ENCODE measurements at regions not wholly inside any gene's neighbourhood (a gene's known extent, or its start where the extent isn't known, plus 50 kb on each side); places are given as distances from the start of the nearest gene placed in this dataset.
A peak's percentile ranks its signal among the peaks of the same experiment; 100 is the strongest.

DNA sequence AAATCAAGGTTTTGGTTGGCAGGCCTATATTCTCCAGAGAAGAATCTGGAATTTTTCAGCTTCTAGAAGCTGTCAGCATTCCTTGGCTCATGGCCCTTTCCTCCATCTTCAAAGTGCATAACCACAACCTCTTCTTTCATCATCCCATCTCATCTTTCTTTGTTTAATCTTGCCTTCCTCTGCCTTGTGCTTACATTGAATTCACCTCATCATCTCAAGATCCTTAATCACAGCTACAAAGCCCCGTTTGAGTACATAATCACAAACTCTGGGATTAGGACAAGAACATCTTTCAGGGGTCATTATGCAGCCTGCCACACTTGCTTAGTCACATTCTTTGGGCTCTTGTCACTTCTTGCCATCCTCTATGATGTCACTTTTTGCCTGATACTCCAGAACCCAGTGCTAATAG, 130.3 kb downstream of the FOXD1 start:
- TF ChIP-seq, protein P1, sequence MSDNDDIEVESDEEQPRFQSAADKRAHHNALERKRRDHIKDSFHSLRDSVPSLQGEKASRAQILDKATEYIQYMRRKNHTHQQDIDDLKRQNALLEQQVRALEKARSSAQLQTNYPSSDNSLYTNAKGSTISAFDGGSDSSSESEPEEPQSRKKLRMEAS (IDR thresholded peaks at IDR 0.05): no peak
- TF ChIP-seq TAF1 (IDR thresholded peaks at IDR 0.05; ENCODE audit: low read depth) (no peak), EP300 (IDR thresholded peaks at IDR 0.05; ENCODE audit: borderline replicate concordance) (peak; percentile 13; the same call in 1 of the 2 replicates), FOXM1 (IDR thresholded peaks at IDR 0.05; ENCODE audit: borderline replicate concordance, low read depth) (no peak), CEBPB (IDR thresholded peaks at IDR 0.05) (no peak), YY1 (IDR thresholded peaks at IDR 0.05; ENCODE audit: low read depth) (no peak), TEAD4 (IDR thresholded peaks at IDR 0.05) (peak; percentile 53), EGR1 (IDR thresholded peaks at IDR 0.05) (no peak), NFIC (IDR thresholded peaks at IDR 0.05) (0 out of 2 replicates have a peak, but pooled peaks have one; percentile 13), TCF12 (IDR thresholded peaks at IDR 0.05; ENCODE audit: low read depth) (no peak), CREB1 (IDR thresholded peaks at IDR 0.05; ENCODE audit: low read depth) (no peak)
- TF ChIP-seq, protein P2, sequence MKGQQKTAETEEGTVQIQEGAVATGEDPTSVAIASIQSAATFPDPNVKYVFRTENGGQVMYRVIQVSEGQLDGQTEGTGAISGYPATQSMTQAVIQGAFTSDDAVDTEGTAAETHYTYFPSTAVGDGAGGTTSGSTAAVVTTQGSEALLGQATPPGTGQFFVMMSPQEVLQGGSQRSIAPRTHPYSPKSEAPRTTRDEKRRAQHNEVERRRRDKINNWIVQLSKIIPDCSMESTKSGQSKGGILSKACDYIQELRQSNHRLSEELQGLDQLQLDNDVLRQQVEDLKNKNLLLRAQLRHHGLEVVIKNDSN (IDR thresholded peaks at IDR 0.05): no peak

DNA sequence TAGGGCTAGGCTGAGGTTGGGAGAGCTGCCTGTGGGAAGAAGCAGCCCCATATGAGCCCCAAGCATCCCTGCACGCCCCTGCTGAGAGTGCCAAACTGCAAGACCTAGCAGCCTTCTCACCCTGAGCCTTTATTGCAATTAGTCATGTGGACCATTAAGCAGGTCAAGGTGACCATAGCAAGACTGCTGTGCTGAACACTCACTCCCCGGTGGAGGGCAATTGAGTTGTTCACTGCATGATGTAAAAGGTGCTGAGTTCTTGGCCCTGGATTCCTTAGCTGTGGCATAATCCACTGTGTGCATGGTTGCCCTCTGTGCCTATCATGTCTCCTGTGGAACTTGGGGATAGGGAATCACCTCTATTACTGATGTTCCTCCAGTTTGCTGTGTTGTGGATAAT, 131.1 kb downstream of the FOXD1 start:
- TF ChIP-seq YY1 (IDR thresholded peaks at IDR 0.05; ENCODE audit: low read depth): no peak
- no peak for TF ChIP-seq TAF1 (IDR thresholded peaks at IDR 0.05; ENCODE audit: low read depth)
- TF ChIP-seq, protein P3, sequence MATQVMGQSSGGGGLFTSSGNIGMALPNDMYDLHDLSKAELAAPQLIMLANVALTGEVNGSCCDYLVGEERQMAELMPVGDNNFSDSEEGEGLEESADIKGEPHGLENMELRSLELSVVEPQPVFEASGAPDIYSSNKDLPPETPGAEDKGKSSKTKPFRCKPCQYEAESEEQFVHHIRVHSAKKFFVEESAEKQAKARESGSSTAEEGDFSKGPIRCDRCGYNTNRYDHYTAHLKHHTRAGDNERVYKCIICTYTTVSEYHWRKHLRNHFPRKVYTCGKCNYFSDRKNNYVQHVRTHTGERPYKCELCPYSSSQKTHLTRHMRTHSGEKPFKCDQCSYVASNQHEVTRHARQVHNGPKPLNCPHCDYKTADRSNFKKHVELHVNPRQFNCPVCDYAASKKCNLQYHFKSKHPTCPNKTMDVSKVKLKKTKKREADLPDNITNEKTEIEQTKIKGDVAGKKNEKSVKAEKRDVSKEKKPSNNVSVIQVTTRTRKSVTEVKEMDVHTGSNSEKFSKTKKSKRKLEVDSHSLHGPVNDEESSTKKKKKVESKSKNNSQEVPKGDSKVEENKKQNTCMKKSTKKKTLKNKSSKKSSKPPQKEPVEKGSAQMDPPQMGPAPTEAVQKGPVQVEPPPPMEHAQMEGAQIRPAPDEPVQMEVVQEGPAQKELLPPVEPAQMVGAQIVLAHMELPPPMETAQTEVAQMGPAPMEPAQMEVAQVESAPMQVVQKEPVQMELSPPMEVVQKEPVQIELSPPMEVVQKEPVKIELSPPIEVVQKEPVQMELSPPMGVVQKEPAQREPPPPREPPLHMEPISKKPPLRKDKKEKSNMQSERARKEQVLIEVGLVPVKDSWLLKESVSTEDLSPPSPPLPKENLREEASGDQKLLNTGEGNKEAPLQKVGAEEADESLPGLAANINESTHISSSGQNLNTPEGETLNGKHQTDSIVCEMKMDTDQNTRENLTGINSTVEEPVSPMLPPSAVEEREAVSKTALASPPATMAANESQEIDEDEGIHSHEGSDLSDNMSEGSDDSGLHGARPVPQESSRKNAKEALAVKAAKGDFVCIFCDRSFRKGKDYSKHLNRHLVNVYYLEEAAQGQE (IDR thresholded peaks at IDR 0.05; ENCODE audit: low read depth): no peak
- TF ChIP-seq, protein P1 (IDR thresholded peaks at IDR 0.05): peak; percentile 60
- TF ChIP-seq FOXM1 (IDR thresholded peaks at IDR 0.05; ENCODE audit: borderline replicate concordance, low read depth): peak; percentile 93
- no peak for TF ChIP-seq CREB1 (IDR thresholded peaks at IDR 0.05; ENCODE audit: low read depth)
- peak; percentile 95 for TF ChIP-seq TCF12 (IDR thresholded peaks at IDR 0.05; ENCODE audit: low read depth)
- TF ChIP-seq TEAD4 (IDR thresholded peaks at IDR 0.05): peak; percentile 92
- TF ChIP-seq, protein P2 (IDR thresholded peaks at IDR 0.05): peak; percentile 34; the same call in 1 of the 2 replicates
- TF ChIP-seq EP300 (IDR thresholded peaks at IDR 0.05; ENCODE audit: borderline replicate concordance): peak; percentile 99
- no peak for TF ChIP-seq EGR1 (IDR thresholded peaks at IDR 0.05)
- TF ChIP-seq CEBPB (IDR thresholded peaks at IDR 0.05): peak; percentile 46; the same call in 1 of the 2 replicates
- peak; percentile 19; the same call in 1 of the 2 replicates for TF ChIP-seq RAD21 (IDR thresholded peaks at IDR 0.05; ENCODE audit: low read depth)
- peak; percentile 89 for TF ChIP-seq NFIC (IDR thresholded peaks at IDR 0.05)

DNA sequence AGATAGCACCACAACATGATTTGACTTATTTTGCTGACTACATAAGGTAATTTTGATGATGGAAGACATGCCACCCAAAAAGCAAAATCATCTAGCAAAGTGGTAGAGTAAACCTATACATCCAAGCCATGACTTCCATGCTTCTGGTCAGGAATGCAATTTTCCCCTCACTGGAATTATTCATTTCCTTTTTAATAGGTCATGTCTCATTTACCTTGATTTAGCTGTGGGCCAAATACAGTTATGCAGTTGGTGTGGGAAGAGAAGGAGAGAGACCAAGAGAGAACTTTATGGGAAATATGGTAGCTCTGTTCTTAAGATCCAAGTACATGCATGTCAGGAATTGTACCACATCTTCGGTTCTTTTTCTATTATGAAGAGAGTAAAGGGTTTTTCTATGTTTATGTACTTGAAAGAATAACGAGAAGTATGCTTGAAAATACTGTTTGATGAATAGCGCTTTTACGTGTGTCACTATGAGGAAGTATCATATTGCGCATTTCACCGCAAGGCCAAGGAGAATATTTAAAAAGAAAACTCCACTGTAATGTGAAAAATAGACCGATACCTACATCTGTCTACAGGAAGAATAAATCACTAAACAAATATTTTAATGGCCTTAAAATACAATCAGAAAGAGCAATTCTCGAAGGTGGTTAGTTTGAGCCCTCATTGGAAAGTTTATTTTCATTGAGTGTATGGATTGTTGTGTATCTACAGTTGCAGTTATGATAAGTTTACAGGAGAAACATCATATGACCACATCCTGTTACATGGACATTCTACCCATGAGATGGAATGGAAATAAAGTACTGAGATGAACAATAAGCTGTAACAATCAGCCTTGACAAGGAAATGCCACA, 134.0 kb downstream of the FOXD1 start:
- peak; percentile 55 for TF ChIP-seq TEAD4 (IDR thresholded peaks at IDR 0.05)
- 0 out of 2 replicates have a peak, but pooled peaks have one; percentile 23 for TF ChIP-seq FOXM1 (IDR thresholded peaks at IDR 0.05; ENCODE audit: borderline replicate concordance, low read depth)
- TF ChIP-seq, protein P1 (IDR thresholded peaks at IDR 0.05): peak; percentile 12; the same call in 1 of the 2 replicates
- TF ChIP-seq, protein P2 (IDR thresholded peaks at IDR 0.05): no peak
- TF ChIP-seq NFIC (IDR thresholded peaks at IDR 0.05): peak; percentile 23; the same call in 1 of the 2 replicates
- TF ChIP-seq, protein P3 (IDR thresholded peaks at IDR 0.05; ENCODE audit: low read depth): no peak
- TF ChIP-seq EP300 (IDR thresholded peaks at IDR 0.05; ENCODE audit: borderline replicate concordance): 0 out of 2 replicates have a peak, but pooled peaks have one; percentile 59
- TF ChIP-seq TAF1 (IDR thresholded peaks at IDR 0.05; ENCODE audit: low read depth): no peak

DNA sequence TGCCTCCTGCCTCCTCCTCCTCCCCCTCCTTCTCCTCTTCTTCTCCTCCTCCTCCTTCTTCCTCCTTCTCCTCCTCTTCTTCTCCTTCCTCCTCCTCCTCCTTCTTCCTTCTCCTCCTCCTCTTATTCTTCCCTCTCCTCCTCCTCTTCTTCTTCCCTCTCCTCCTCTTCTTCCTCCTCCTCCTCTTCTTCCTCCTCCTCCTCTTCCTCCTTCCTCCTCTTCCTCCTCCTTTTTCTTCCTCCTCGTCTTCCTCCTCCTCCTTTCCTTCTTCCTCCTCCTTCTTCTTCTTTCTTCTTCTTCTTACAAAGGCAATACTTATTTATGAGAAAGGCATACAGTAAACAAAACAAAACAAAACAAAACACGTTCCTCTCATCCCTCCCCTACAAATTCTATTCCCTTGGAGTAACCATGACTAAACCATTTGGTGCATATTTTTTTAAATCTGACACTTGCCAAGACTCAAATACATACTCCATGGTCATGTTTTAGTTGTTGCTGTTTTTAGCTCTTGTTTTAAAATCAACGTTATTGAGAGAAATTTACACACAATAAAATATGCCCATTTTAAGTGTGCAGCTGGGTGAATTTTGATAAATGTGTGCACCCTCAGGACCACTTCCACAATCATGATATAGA, 135.6 kb downstream of the FOXD1 start:
- TF ChIP-seq NFIC (IDR thresholded peaks at IDR 0.05): no peak
- TF ChIP-seq TAF1 (IDR thresholded peaks at IDR 0.05; ENCODE audit: low read depth): no peak
- TF ChIP-seq EP300 (IDR thresholded peaks at IDR 0.05; ENCODE audit: borderline replicate concordance): no peak
- no peak for TF ChIP-seq EGR1 (IDR thresholded peaks at IDR 0.05)
- no peak for TF ChIP-seq TCF12 (IDR thresholded peaks at IDR 0.05; ENCODE audit: low read depth)
- TF ChIP-seq, protein P2 (IDR thresholded peaks at IDR 0.05): no peak
- TF ChIP-seq CEBPB (IDR thresholded peaks at IDR 0.05): no peak
- no peak for TF ChIP-seq YY1 (IDR thresholded peaks at IDR 0.05; ENCODE audit: low read depth)
- TF ChIP-seq, protein P1 (IDR thresholded peaks at IDR 0.05): no peak
- no peak for TF ChIP-seq ZBTB7A (IDR thresholded peaks at IDR 0.05; ENCODE audit: low read depth)
- TF ChIP-seq CREB1 (IDR thresholded peaks at IDR 0.05; ENCODE audit: low read depth): no peak
- no peak for TF ChIP-seq RAD21 (IDR thresholded peaks at IDR 0.05; ENCODE audit: low read depth)
- TF ChIP-seq TEAD4 (IDR thresholded peaks at IDR 0.05): no peak
- TF ChIP-seq, protein P3 (IDR thresholded peaks at IDR 0.05; ENCODE audit: low read depth): no peak
- TF ChIP-seq FOXM1 (IDR thresholded peaks at IDR 0.05; ENCODE audit: borderline replicate concordance, low read depth): no peak

All from Ishikawa (cell line).